ENCODE measurements at regions not wholly inside any gene's neighbourhood (a gene's known extent, or its start where the extent isn't known, plus 50 kb on each side); places are given as distances from the start of the nearest gene placed in this dataset.

- Histone ChIP-seq H3K27ac (peak overlapping the region; percentile 81), H3K27me3 (no peaks in the 10 kb centered on the region), H3K9me3 (no peaks in the 10 kb centered on the region), H3K4me1 (ENCODE audit: control insufficient read depth in 1 of 2, insufficient read depth in 1 of 2, low read depth in 1 of 2, low read length in 1 of 2) (peaks cover 53 to 54% of the 10 kb centered on the region in 2 experiments), H3K36me3 (no peaks in the 10 kb centered on the region), H3K4me3 (ENCODE audit: low read depth in 1 of 2, low read length in 1 of 2) (peak overlapping the region in 1 of 2 experiments; percentile 20)
- no peak for TF ChIP-seq CTCF (IDR thresholded peaks at IDR 0.05)
Observed at GRCh38 chr2:8498994-8499393, 182.9 kb upstream of the ID2 start.

- Histone ChIP-seq H3K27me3 (no peaks in the 10 kb centered on the region), H3K27ac (peak overlapping the region; percentile 81), H3K4me1 (ENCODE audit: control insufficient read depth in 1 of 2, insufficient read depth in 1 of 2, low read depth in 1 of 2, low read length in 1 of 2) (peaks cover 40 to 42% of the 10 kb centered on the region in 2 experiments), H3K9me3 (no peaks in the 10 kb centered on the region), H3K4me3 (ENCODE audit: low read depth in 1 of 2, low read length in 1 of 2) (no peak overlapping the region), H3K36me3 (no peaks in the 10 kb centered on the region)
- TF ChIP-seq CTCF (IDR thresholded peaks at IDR 0.05): no peak
Observed at GRCh38 chr2:8500124-8501054, 181.5 kb upstream of the ID2 start.

- no peaks in the 10 kb centered on the region for H3K36me3 ChIP-seq
- peaks cover 39 to 40% of the 10 kb centered on the region in 2 experiments for H3K4me1 ChIP-seq (ENCODE audit: control insufficient read depth in 1 of 2, insufficient read depth in 1 of 2, low read depth in 1 of 2, low read length in 1 of 2)
- no peaks in the 10 kb centered on the region for H3K27me3 ChIP-seq
- peak overlapping the region; percentile 81 for H3K27ac ChIP-seq
- no peaks in the 10 kb centered on the region for H3K9me3 ChIP-seq
- H3K4me3 ChIP-seq (ENCODE audit: low read depth in 1 of 2, low read length in 1 of 2): no peak overlapping the region
- no peak for TF ChIP-seq CTCF (IDR thresholded peaks at IDR 0.05)
Observed at GRCh38 chr2:8501061-8501720, 180.7 kb upstream of the ID2 start.

- Histone ChIP-seq H3K27ac (peak overlapping the region; percentile 18), H3K27me3 (no peaks in the 10 kb centered on the region), H3K4me3 (ENCODE audit: low read depth in 1 of 2, low read length in 1 of 2) (no peak overlapping the region), H3K4me1 (ENCODE audit: control insufficient read depth in 1 of 2, insufficient read depth in 1 of 2, low read depth in 1 of 2, low read length in 1 of 2) (peaks cover 39 to 40% of the 10 kb centered on the region in 2 experiments), H3K36me3 (no peaks in the 10 kb centered on the region), H3K9me3 (no peaks in the 10 kb centered on the region)
- TF ChIP-seq CTCF (IDR thresholded peaks at IDR 0.05): no peak
Observed at GRCh38 chr2:8502316-8502715, 179.5 kb upstream of the ID2 start.

GRCh38 chr2:8505311-8505920 lies 176.4 kb upstream of the ID2 start:
- H3K36me3 ChIP-seq: no peaks in the 10 kb centered on the region
- no peaks in the 10 kb centered on the region for H3K27me3 ChIP-seq
- no peaks in the 10 kb centered on the region for H3K9me3 ChIP-seq
- H3K4me3 ChIP-seq (ENCODE audit: low read depth in 1 of 2, low read length in 1 of 2): no peak overlapping the region
- TF ChIP-seq CTCF (IDR thresholded peaks at IDR 0.05): no peak
- H3K4me1 ChIP-seq (ENCODE audit: control insufficient read depth in 1 of 2, insufficient read depth in 1 of 2, low read depth in 1 of 2, low read length in 1 of 2): peaks cover 11 to 15% of the 10 kb centered on the region in 2 experiments
- no peak overlapping the region for H3K27ac ChIP-seq
